ENCODE measurements at regions not wholly inside any gene's neighbourhood (a gene's known extent, or its start where the extent isn't known, plus 50 kb on each side); places are given as distances from the start of the nearest gene placed in this dataset.

DNA sequence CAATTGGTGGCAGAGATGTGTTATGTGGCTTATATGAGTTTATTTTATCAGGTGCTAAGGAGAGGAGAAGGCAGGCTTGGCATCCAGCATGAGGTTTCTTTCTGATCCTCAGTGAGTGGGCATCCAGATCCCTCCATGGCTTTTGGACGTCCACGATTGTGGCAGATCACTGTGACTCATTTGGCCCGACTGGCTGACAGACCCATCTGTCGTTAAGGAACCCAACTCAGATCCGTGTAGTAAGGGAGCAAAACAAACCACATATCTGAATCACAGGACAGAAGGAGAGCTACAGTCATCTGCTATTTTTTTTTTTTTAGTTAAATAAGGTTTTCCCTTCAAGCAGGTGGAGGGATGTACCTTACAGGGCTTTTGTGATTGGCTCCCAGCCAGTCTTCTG is 197.0 kb upstream of the KCNH8 start:
- no peak for DNase-seq (ENCODE audit: low spot score)
- Mint-ChIP-seq H3K27ac (no peak overlapping the region), H3K4me1 (no peaks in the 10 kb centered on the region), H3K4me3 (no peak overlapping the region), H3K36me3 (no peaks in the 10 kb centered on the region), H3K27me3 (ENCODE audit: insufficient read depth, low read depth) (no peaks in the 10 kb centered on the region), H3K9me3 (no peaks in the 10 kb centered on the region)
- Histone ChIP-seq H3K27ac (no peak overlapping the region), H3K4me2 (no peak overlapping the region), H2AFZ (replicated peaks) (no peak overlapping the region), H3K9ac (no peak overlapping the region), H3K4me3 (no peak overlapping the region), H3K9me3 (ENCODE audit: low read depth) (no peaks in the 10 kb centered on the region), H3K36me3 (no peaks in the 10 kb centered on the region), H3F3A (ENCODE audit: low read depth) (no peaks in the 10 kb centered on the region), H3K27me3 (no peaks in the 10 kb centered on the region), H3K4me1 (no peaks in the 10 kb centered on the region), H3K79me2 (ENCODE audit: low read depth) (no peaks in the 10 kb centered on the region), H4K20me1 (ENCODE audit: low read depth) (no peaks in the 10 kb centered on the region)
- TF ChIP-seq, protein P1, sequence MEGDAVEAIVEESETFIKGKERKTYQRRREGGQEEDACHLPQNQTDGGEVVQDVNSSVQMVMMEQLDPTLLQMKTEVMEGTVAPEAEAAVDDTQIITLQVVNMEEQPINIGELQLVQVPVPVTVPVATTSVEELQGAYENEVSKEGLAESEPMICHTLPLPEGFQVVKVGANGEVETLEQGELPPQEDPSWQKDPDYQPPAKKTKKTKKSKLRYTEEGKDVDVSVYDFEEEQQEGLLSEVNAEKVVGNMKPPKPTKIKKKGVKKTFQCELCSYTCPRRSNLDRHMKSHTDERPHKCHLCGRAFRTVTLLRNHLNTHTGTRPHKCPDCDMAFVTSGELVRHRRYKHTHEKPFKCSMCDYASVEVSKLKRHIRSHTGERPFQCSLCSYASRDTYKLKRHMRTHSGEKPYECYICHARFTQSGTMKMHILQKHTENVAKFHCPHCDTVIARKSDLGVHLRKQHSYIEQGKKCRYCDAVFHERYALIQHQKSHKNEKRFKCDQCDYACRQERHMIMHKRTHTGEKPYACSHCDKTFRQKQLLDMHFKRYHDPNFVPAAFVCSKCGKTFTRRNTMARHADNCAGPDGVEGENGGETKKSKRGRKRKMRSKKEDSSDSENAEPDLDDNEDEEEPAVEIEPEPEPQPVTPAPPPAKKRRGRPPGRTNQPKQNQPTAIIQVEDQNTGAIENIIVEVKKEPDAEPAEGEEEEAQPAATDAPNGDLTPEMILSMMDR (IDR thresholded peaks at IDR 0.05) = no peak
- TF ChIP-seq EZH2phosphoT487 (IDR thresholded peaks at IDR 0.05) (no peak), EZH2 (IDR thresholded peaks at IDR 0.05) (no peak)

GRCh38 chr3:18946524-18946923 is 201.8 kb upstream of the KCNH8 start:
- no peak for TF ChIP-seq EZH2phosphoT487 (IDR thresholded peaks at IDR 0.05)
- TF ChIP-seq, protein P1 (IDR thresholded peaks at IDR 0.05) = peak; percentile 21
- H3K9me3 ChIP-seq (ENCODE audit: low read depth) = no peaks in the 10 kb centered on the region
- H3K4me3 ChIP-seq = no peak overlapping the region
- Mint-ChIP-seq H3K27ac (no peak overlapping the region), H3K9me3 (peaks cover 6% of the 10 kb centered on the region), H3K4me3 (no peak overlapping the region), H3K4me1 (no peaks in the 10 kb centered on the region), H3K27me3 (ENCODE audit: insufficient read depth, low read depth) (no peaks in the 10 kb centered on the region), H3K36me3 (no peaks in the 10 kb centered on the region)
- H3K79me2 ChIP-seq (ENCODE audit: low read depth) = no peaks in the 10 kb centered on the region
- H3K4me2 ChIP-seq = no peak overlapping the region
- no peaks in the 10 kb centered on the region for H4K20me1 ChIP-seq (ENCODE audit: low read depth)
- H3K9ac ChIP-seq = no peak overlapping the region
- H3F3A ChIP-seq (ENCODE audit: low read depth) = no peaks in the 10 kb centered on the region
- H3K4me1 ChIP-seq = no peaks in the 10 kb centered on the region
- H3K27ac ChIP-seq = no peak overlapping the region
- DNase-seq (ENCODE audit: low spot score) = peak; percentile 24
- H2AFZ ChIP-seq (replicated peaks) = no peak overlapping the region
- no peaks in the 10 kb centered on the region for H3K27me3 ChIP-seq
- no peaks in the 10 kb centered on the region for H3K36me3 ChIP-seq

DNA sequence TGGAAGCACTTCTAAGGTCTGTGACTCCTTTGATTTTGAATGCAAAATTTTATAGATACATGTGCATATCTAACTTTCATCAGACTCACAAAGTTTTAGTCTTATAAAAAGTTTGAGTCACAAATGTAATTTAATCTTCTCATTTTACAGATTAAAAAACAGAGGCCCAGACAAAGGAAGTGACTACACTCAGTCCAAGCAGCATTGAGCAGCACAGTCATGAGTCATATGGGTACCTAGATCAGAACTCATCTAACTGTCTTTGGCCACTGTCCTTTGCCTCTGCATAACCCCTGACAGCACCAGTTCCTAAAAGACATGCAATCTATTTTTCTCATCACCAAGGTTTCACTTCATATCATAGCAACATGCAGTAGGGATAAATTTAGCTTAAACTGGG is 210.7 kb upstream of the KCNH8 start:
- Histone ChIP-seq H3K4me3 (no peak overlapping the region), H2AFZ (replicated peaks) (no peak overlapping the region), H3K9me3 (ENCODE audit: low read depth) (no peaks in the 10 kb centered on the region), H3F3A (ENCODE audit: low read depth) (no peaks in the 10 kb centered on the region), H3K27me3 (no peaks in the 10 kb centered on the region), H3K27ac (no peak overlapping the region), H3K4me2 (no peak overlapping the region), H3K9ac (no peak overlapping the region), H3K4me1 (no peaks in the 10 kb centered on the region), H3K36me3 (no peaks in the 10 kb centered on the region), H4K20me1 (ENCODE audit: low read depth) (no peaks in the 10 kb centered on the region), H3K79me2 (ENCODE audit: low read depth) (no peaks in the 10 kb centered on the region)
- Mint-ChIP-seq H3K27me3 (ENCODE audit: insufficient read depth, low read depth) (no peaks in the 10 kb centered on the region), H3K36me3 (no peaks in the 10 kb centered on the region), H3K4me3 (no peak overlapping the region), H3K4me1 (no peaks in the 10 kb centered on the region), H3K9me3 (no peaks in the 10 kb centered on the region), H3K27ac (no peak overlapping the region)
- no peak for TF ChIP-seq EZH2phosphoT487 (IDR thresholded peaks at IDR 0.05)
- no peak for TF ChIP-seq EZH2 (IDR thresholded peaks at IDR 0.05)
- TF ChIP-seq, protein P1 (IDR thresholded peaks at IDR 0.05) = no peak
- no peak for DNase-seq (ENCODE audit: low spot score)

DNA sequence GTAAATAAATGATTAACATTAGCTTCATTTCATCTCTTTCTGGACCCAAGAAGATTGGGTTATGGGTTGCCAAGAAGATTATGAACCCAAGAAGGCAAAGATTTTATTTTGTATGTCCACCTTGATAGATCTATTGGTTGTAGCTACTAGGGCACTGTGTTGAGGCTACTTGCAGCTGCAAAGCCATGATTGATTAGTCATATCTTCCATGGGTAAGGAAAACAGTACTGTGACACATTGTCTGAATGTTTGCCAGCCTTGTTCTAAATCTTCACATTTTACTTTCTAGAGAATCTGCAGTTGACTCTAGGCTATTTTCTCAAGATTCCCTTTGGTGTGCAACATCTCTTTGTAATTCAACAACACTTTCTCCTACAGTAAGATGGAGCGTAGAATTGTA is 229.2 kb upstream of the KCNH8 start:
- no peaks in the 10 kb centered on the region for H3K4me1 ChIP-seq
- TF ChIP-seq, protein P1 (IDR thresholded peaks at IDR 0.05) = no peak
- no peak for TF ChIP-seq EZH2phosphoT487 (IDR thresholded peaks at IDR 0.05)
- no peak for TF ChIP-seq EZH2 (IDR thresholded peaks at IDR 0.05)
- Mint-ChIP-seq H3K27me3 (ENCODE audit: insufficient read depth, low read depth) (no peaks in the 10 kb centered on the region), H3K9me3 (no peaks in the 10 kb centered on the region), H3K27ac (no peak overlapping the region), H3K4me3 (no peak overlapping the region), H3K4me1 (no peaks in the 10 kb centered on the region), H3K36me3 (no peaks in the 10 kb centered on the region)
- H3K27ac ChIP-seq = no peak overlapping the region
- no peak overlapping the region for H3K4me3 ChIP-seq
- no peak overlapping the region for H3K9ac ChIP-seq
- H3K79me2 ChIP-seq (ENCODE audit: low read depth) = no peaks in the 10 kb centered on the region
- H3K9me3 ChIP-seq (ENCODE audit: low read depth) = no peaks in the 10 kb centered on the region
- no peak for DNase-seq (ENCODE audit: low spot score)
- no peak overlapping the region for H3K4me2 ChIP-seq
- H3K27me3 ChIP-seq = no peaks in the 10 kb centered on the region
- no peaks in the 10 kb centered on the region for H3K36me3 ChIP-seq
- H4K20me1 ChIP-seq (ENCODE audit: low read depth) = no peaks in the 10 kb centered on the region
- H3F3A ChIP-seq (ENCODE audit: low read depth) = no peaks in the 10 kb centered on the region
- H2AFZ ChIP-seq (replicated peaks) = no peak overlapping the region

Measured in neural progenitor cell (in vitro differentiated cells).